NT2/D1 (cell line): ENCODE measurements at regions not wholly inside any gene's neighbourhood (a gene's known extent, or its start where the extent isn't known, plus 50 kb on each side); places are given as distances from the start of the nearest gene placed in this dataset.
"Not testable (repeated sequence)": the region's sequence is repeated elsewhere in the genome, so short reads cannot be mapped to it uniquely, and the experiment has no call there.

Experiments used
- SUZ12 ChIP-seq: IDR thresholded peaks from 2 replicates; pipeline ENCODE4 v1.6.1; 2011; ENCODE audit not compliant: insufficient read length, insufficient read depth; ENCODE audit errors: extremely low read depth
- YY1 ChIP-seq: IDR thresholded peaks from 2 replicates; pipeline ENCODE4 v1.6.1; 2011; ENCODE audit not compliant: insufficient read length, insufficient read depth
- ZNF274 ChIP-seq: IDR thresholded peaks from 2 replicates; pipeline ENCODE4 v1.6.1; 2011; ENCODE audit warnings: mild to moderate bottlenecking, low read depth, low read length

- TF ChIP-seq SUZ12, ZNF274, YY1: not testable (repeated sequence)
Observed at GRCh38 chr9:39663020-39663419, 307.6 kb downstream of the SPATA31A1 start.
